Spleen (tissue), 11 donors: ENCODE measurements at regions not wholly inside any gene's neighbourhood (a gene's known extent, or its start where the extent isn't known, plus 50 kb on each side); places are given as distances from the start of the nearest gene placed in this dataset.

ENCODE experiments used
- DNase-seq: peaks from one replicate; pipeline ENCODE4 v3.0.0-alpha.2; 2020
- H3K27ac ChIP-seq, 8 donors: fragments of 200-600 bp; sonication (generic) in 7 of 8; 1 replicate in 4 of 8; 2 replicates in 4 of 8; pipeline versions ENCODE4 v1.5.0 to v1.8.0; 2016 to 2021; ENCODE audit warnings: inconsistent platforms in 4 of 8, mild to moderate bottlenecking in 4 of 8, moderate library complexity in 1 of 8
- H3K27me3 ChIP-seq, 7 donors: fragments of 200-600 bp; sonication (generic) in 6 of 7; replicated peaks in 1 of 7; 1 replicate in 4 of 7; 2 replicates in 3 of 7; pipeline versions ENCODE4 v1.5.0 to v1.8.0; 2016 to 2021; ENCODE audit warnings: inconsistent platforms in 3 of 7, mild to moderate bottlenecking in 1 of 7
- H3K36me3 ChIP-seq, 6 donors: fragments of 200-600 bp; sonication (generic) in 5 of 6; 1 replicate in 4 of 6; 2 replicates in 2 of 6; pipeline versions ENCODE4 v1.5.0 to v1.8.0; 2016 to 2021; ENCODE audit warnings: inconsistent platforms in 2 of 6
- H3K4me1 ChIP-seq, 6 donors: fragments of 200-600 bp; sonication (generic) in 5 of 6; 1 replicate in 3 of 6; 2 replicates in 3 of 6; pipeline versions ENCODE4 v1.5.0 to v1.8.0; 2016 to 2021; ENCODE audit warnings: inconsistent platforms in 3 of 6
- H3K4me3 ChIP-seq, 8 donors: fragments of 200-600 bp; sonication (generic) in 7 of 8; 1 replicate in 4 of 8; 2 replicates in 4 of 8; pipeline versions ENCODE4 v1.5.0 to v1.8.0; 2016 to 2021; ENCODE audit warnings: inconsistent platforms in 4 of 8, mild to moderate bottlenecking in 4 of 8, moderate library complexity in 2 of 8
- H3K9me3 ChIP-seq, 8 donors: fragments of 200-600 bp; sonication (generic) in 7 of 8; 1 replicate in 4 of 8; 2 replicates in 4 of 8; pipeline versions ENCODE4 v1.5.0 to v1.8.0; 2016 to 2021; ENCODE audit warnings: inconsistent platforms in 4 of 8
- POLR2A ChIP-seq, 3 donors: fragments of 450-650 bp; IDR thresholded peaks; one replicate each; pipeline ENCODE4 v1.5.1; 2017; ENCODE audit warnings: antibody characterized with exemption in 3 of 3, mild to moderate bottlenecking in 1 of 3
- POLR2AphosphoS5 ChIP-seq, 3 donors: sonication (generic); formaldehyde crosslinking; IDR thresholded peaks; one replicate each; pipeline ENCODE4 v1.5.1; 2017; ENCODE audit warnings: antibody characterized with exemption in 3 of 3
- WGBS, 5 donors: extraction: QIAGEN DNeasy Blood & Tissue Kit in 3 of 5; methylation state at CpG; one replicate each; pipeline versions ENCODE4 v1.1.5 to v1.1.7; 2013 to 2018; 5-methylcytosine and 5-hydroxymethylcytosine counted together
- intact Hi-C: fragments of 100-400 bp; cut with DNase I; formaldehyde crosslinking; loops from one replicate; pipeline ENCODE4 v1.15.0; 2023; ENCODE audit warnings: low total_unique reads
- TF ChIP-seq, protein P1 (sequence below), 11 experiments: fragments of 200-600 bp in 7 of 11; fragments of 450-650 bp in 4 of 11; sonication (generic) in 4 of 11; IDR thresholded peaks in 8 of 11; conservative IDR thresholded peaks in 3 of 11; 1 replicate in 7 of 11; 2 replicates in 4 of 11; pipeline versions ENCODE4 v1.4.0 to v1.8.0; 2016 to 2021; ENCODE audit warnings: antibody characterized with exemption in 11 of 11, inconsistent platforms in 4 of 11, mild to moderate bottlenecking in 1 of 11
- donor health status: healthy with polysubstance abuse.
- donor health status: DM: no; HTN: no; CAD: no; lungs with moderate emphysema.
- donor health status: DM: no; HTN: no; CAD: no.
- donor health status: Bipolar disorder and iron deficiency.
- donor health status: healthy.
- donor health status: DM: no; HTN: no; CAD: no.
- donor health status: DM: yes; HTN: yes; CAD: no.

DNA sequence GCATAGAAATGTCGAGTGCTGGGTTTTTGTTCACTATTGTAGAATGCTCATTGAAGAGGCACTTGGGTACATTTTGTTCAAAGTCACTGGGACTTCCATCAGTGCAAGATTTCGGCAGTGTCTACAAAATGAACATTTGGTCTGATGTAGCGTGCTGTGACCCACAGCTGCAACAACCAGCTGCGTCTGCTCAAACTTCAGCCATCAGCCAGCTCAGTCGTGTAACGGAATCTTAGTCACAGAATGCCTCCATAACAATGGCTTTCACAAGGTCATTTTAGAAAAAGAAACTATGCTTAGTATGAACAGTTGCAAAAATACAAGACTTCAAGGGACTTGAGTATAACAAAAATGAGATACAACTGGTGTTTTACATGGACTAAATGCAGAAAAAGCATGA, 828.1 kb upstream of the GRAMD2B start:
- no peak overlapping the region for H3K4me3 ChIP-seq
- intact Hi-C loops: no loop called here
- H3K27me3 ChIP-seq: no peaks in the 10 kb centered on the region
- 59 to 87% (median 71%) methylated on average over 6 of the region's 6 CpGs for WGBS, 5 donors
- TF ChIP-seq POLR2A (IDR thresholded peaks at IDR 0.05): no peak
- peak in 1 of 3 donors; percentile 54 for TF ChIP-seq POLR2AphosphoS5 (IDR thresholded peaks at IDR 0.05)
- no peak for DNase-seq
- H3K36me3 ChIP-seq: no peaks in the 10 kb centered on the region
- no peaks in the 10 kb centered on the region for H3K9me3 ChIP-seq
- no peak overlapping the region for H3K27ac ChIP-seq
- no peaks in the 10 kb centered on the region for H3K4me1 ChIP-seq

DNA sequence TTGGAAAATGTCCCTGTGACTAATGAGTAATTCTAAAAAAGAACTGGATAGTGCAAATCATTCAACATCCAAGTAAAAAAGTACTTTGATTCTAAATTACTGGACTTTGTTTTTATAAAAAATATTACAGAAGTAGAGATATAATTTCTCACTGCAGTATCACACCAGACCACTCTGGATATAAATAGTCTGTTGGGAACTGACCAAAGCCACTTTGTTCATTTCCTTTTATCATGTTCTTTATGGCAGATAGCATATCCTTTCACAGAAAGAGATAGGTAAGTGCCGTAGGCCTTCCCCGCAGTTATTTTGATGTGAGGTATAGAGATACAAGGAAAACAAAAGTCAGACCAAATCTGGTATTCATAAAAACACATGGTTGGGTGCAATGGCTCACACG, 827.4 kb upstream of the GRAMD2B start:
- no peak for TF ChIP-seq POLR2A (IDR thresholded peaks at IDR 0.05)
- TF ChIP-seq, protein P1, sequence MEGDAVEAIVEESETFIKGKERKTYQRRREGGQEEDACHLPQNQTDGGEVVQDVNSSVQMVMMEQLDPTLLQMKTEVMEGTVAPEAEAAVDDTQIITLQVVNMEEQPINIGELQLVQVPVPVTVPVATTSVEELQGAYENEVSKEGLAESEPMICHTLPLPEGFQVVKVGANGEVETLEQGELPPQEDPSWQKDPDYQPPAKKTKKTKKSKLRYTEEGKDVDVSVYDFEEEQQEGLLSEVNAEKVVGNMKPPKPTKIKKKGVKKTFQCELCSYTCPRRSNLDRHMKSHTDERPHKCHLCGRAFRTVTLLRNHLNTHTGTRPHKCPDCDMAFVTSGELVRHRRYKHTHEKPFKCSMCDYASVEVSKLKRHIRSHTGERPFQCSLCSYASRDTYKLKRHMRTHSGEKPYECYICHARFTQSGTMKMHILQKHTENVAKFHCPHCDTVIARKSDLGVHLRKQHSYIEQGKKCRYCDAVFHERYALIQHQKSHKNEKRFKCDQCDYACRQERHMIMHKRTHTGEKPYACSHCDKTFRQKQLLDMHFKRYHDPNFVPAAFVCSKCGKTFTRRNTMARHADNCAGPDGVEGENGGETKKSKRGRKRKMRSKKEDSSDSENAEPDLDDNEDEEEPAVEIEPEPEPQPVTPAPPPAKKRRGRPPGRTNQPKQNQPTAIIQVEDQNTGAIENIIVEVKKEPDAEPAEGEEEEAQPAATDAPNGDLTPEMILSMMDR (IDR thresholded peaks at IDR 0.05 in 8 of 11, conservative IDR thresholded peaks at IDR 0.05 in 3 of 11): no peak
- no peak for TF ChIP-seq POLR2AphosphoS5 (IDR thresholded peaks at IDR 0.05)
- H3K4me1 ChIP-seq: no peaks in the 10 kb centered on the region
- H3K36me3 ChIP-seq: no peaks in the 10 kb centered on the region
- H3K27ac ChIP-seq: no peak overlapping the region
- H3K4me3 ChIP-seq: no peak overlapping the region
- H3K9me3 ChIP-seq: no peaks in the 10 kb centered on the region
- no peaks in the 10 kb centered on the region for H3K27me3 ChIP-seq
- DNase-seq: no peak
- intact Hi-C loops: no loop called here
- WGBS, 5 donors: 87 to 90% (median 89%) methylated on average over 3 of the region's 3 CpGs

DNA sequence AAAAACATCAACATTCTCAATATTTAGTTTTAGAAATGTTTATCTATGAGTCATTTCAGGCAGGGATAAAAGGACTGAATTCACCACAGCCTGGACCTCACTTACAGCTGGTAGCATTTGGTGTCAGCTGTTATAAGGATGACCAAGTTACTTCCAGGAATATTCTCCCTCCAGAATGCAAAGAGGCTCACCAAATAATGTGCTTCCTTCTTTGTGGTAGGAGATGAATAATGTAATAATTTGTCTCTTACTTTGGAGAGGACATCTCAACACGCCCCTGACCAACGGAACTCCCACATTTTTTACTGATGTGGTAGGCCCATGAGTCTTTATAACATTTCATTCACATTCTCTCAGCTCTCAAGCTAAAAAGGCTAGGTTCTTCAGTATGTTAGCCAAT, 825.9 kb upstream of the GRAMD2B start:
- Histone ChIP-seq H3K36me3 (no peaks in the 10 kb centered on the region), H3K27me3 (no peaks in the 10 kb centered on the region), H3K9me3 (no peaks in the 10 kb centered on the region), H3K4me3 (no peak overlapping the region), H3K4me1 (no peaks in the 10 kb centered on the region), H3K27ac (no peak overlapping the region)
- DNase-seq: no peak
- WGBS, 5 donors: 74 to 94% (median 75%) methylated on average over 2 of the region's 2 CpGs
- TF ChIP-seq POLR2AphosphoS5 (IDR thresholded peaks at IDR 0.05) (no peak), POLR2A (IDR thresholded peaks at IDR 0.05) (no peak)
- TF ChIP-seq, protein P1 (IDR thresholded peaks at IDR 0.05 in 8 of 11, conservative IDR thresholded peaks at IDR 0.05 in 3 of 11): no peak
- intact Hi-C loops: no loop called here

DNA sequence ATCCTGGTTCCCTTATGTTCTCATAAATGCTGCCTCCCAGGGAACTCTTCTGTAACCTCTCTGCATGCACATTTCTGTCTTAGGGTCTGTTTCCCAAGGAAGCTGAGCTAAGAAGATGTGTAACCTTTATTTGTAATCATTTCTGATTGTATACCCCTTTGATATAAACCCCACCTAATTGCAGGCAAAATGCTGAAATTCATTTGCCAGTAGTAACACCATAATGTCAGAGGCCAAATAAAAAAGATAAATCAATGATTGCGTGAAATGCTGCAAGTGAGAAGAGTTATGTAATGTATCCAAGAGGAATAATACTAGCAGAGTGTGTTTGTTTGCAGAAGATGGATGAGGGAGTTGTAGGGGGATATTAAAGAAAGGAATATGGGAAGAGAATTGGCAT, 822.6 kb upstream of the GRAMD2B start:
- Histone ChIP-seq H3K36me3 (no peaks in the 10 kb centered on the region), H3K4me3 (no peak overlapping the region), H3K4me1 (no peaks in the 10 kb centered on the region), H3K9me3 (no peaks in the 10 kb centered on the region), H3K27me3 (no peaks in the 10 kb centered on the region), H3K27ac (no peak overlapping the region)
- intact Hi-C loops: no loop called here
- TF ChIP-seq POLR2A (IDR thresholded peaks at IDR 0.05): no peak
- TF ChIP-seq, protein P1 (IDR thresholded peaks at IDR 0.05 in 8 of 11, conservative IDR thresholded peaks at IDR 0.05 in 3 of 11): no peak
- no peak for TF ChIP-seq POLR2AphosphoS5 (IDR thresholded peaks at IDR 0.05)
- WGBS, 5 donors: 83 to 98% (median 95%) methylated on average over 1 of the region's 1 CpG
- DNase-seq: no peak

DNA sequence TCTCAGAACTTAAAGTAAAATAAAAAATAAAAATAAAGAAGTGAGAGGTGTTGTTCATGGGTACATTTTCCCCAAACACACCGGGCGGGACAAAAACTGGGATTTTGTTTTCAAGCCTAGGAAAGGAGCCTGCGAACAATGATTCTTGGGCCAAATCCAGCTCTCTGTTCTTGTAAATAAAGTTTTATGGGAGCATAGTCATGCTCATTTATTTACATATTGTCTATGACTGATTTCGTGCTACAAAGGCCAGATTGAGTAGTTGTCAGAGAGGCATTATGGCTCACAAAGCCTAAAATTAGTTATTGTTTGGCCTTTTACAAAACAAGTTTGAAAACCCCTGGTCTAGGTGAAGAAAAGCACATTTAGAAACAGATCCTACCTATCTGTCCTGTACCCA, 821.0 kb upstream of the GRAMD2B start:
- no peaks in the 10 kb centered on the region for H3K36me3 ChIP-seq
- WGBS, 5 donors: 85 to 94% (median 93%) methylated on average over 4 of the region's 4 CpGs
- intact Hi-C loops: no loop called here
- no peaks in the 10 kb centered on the region for H3K27me3 ChIP-seq
- DNase-seq: no peak
- no peaks in the 10 kb centered on the region for H3K9me3 ChIP-seq
- no peak overlapping the region for H3K27ac ChIP-seq
- TF ChIP-seq POLR2A (IDR thresholded peaks at IDR 0.05) (no peak), POLR2AphosphoS5 (IDR thresholded peaks at IDR 0.05) (no peak)
- H3K4me3 ChIP-seq: no peak overlapping the region
- H3K4me1 ChIP-seq: no peaks in the 10 kb centered on the region
